ENCODE measurements at regions not wholly inside any gene's neighbourhood (a gene's known extent, or its start where the extent isn't known, plus 50 kb on each side); places are given as distances from the start of the nearest gene placed in this dataset.

DNA sequence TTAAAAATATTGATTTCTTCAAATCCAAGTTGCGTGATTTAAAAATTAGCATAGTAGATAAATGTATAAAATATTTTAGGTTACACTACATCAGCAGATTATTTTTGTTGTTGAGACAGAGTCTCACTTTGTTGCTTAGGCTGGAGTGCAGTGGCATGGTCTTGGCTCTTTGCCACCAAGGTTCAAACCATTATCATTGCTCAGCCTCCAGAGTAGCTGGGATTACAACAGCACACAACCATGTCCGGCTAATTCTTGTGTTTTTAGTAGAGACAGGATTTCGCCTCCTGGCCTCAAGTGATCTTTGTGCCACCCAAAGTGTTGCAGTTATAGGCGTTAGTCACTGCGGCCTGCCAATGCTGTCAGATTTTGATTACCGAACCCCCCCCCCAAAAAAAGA, 1390.5 kb upstream of the TENM3 start:
- TF ChIP-seq POLR2A (IDR thresholded peaks at IDR 0.05): no peak
- TF ChIP-seq, protein P1, sequence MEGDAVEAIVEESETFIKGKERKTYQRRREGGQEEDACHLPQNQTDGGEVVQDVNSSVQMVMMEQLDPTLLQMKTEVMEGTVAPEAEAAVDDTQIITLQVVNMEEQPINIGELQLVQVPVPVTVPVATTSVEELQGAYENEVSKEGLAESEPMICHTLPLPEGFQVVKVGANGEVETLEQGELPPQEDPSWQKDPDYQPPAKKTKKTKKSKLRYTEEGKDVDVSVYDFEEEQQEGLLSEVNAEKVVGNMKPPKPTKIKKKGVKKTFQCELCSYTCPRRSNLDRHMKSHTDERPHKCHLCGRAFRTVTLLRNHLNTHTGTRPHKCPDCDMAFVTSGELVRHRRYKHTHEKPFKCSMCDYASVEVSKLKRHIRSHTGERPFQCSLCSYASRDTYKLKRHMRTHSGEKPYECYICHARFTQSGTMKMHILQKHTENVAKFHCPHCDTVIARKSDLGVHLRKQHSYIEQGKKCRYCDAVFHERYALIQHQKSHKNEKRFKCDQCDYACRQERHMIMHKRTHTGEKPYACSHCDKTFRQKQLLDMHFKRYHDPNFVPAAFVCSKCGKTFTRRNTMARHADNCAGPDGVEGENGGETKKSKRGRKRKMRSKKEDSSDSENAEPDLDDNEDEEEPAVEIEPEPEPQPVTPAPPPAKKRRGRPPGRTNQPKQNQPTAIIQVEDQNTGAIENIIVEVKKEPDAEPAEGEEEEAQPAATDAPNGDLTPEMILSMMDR (IDR thresholded peaks at IDR 0.05 in 4 of 5, conservative IDR thresholded peaks at IDR 0.05 in 1 of 5): no peak

All from gastrocnemius medialis (tissue), 4 donors.